ENCODE measurements at regions not wholly inside any gene's neighbourhood (a gene's known extent, or its start where the extent isn't known, plus 50 kb on each side); places are given as distances from the start of the nearest gene placed in this dataset.
"Not testable (repeated sequence)": the region's sequence is repeated elsewhere in the genome, so short reads cannot be mapped to it uniquely, and the experiment has no call there.

DNA sequence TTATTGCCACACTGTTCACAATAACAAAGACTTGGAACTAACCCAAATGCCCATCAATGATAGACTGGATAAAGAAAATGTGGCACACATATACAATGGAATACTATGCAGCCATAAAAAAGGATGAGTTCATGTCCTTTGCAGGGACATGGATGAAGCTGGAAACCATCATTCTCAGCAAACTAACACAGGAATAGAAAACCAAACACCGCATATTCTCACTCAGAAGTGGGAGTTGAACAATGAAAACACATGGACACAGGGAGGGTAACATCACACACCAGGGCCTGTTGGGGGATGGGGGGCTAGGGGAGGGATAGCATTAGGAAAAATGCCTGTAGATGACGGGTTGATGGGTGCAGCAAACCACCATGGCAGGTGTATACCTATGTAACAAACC, 76.5 kb upstream of the SLC35F3 start:
- TF ChIP-seq POLR2AphosphoS5 (IDR thresholded peaks at IDR 0.05; ENCODE audit: low read depth, low read length); POLR2A (IDR thresholded peaks at IDR 0.05; ENCODE audit: low read depth, low read length); TAF1 (IDR thresholded peaks at IDR 0.05; ENCODE audit: borderline replicate concordance, low read depth, low read length): not testable (repeated sequence)

All from GM12892 (cell line).